Hepatocyte (in vitro differentiated cells): ENCODE measurements at regions not wholly inside any gene's neighbourhood (a gene's known extent, or its start where the extent isn't known, plus 50 kb on each side); places are given as distances from the start of the nearest gene placed in this dataset.

Experiments used
- DNase-seq: peaks from one replicate; pipeline ENCODE4 v3.0.0-alpha.2; 2016; ENCODE audit warnings: low spot score
- H2AFZ ChIP-seq: fragments of 200-600 bp; sonication (generic); 2 replicates; pipeline ENCODE4 v1.6.0; 2016; ENCODE audit warnings: antibody characterized with exemption, mild to moderate bottlenecking
- H3K27ac ChIP-seq: fragments of 200-600 bp; sonication (generic); 2 replicates; pipeline ENCODE4 v1.5.1; 2016; ENCODE audit warnings: mild to moderate bottlenecking
- H3K27me3 ChIP-seq: fragments of 200-600 bp; sonication (generic); 2 replicates; pipeline ENCODE4 v1.6.1; 2016
- H3K36me3 ChIP-seq: fragments of 200-600 bp; sonication (generic); replicated peaks from 2 replicates; pipeline ENCODE4 v1.5.1; 2016; ENCODE audit warnings: low read depth; ENCODE audit not compliant: insufficient read depth
- H3K4me1 ChIP-seq: fragments of 200-600 bp; sonication (generic); 2 replicates; pipeline ENCODE4 v1.5.1; 2016; ENCODE audit warnings: mild to moderate bottlenecking, moderate library complexity; ENCODE audit not compliant: insufficient read depth
- H3K4me2 ChIP-seq: fragments of 200-600 bp; sonication (generic); 2 replicates; pipeline ENCODE4 v1.6.0; 2016
- H3K4me3 ChIP-seq: fragments of 200-600 bp; sonication (generic); 2 replicates; pipeline ENCODE4 v1.5.1; 2016; ENCODE audit warnings: mild to moderate bottlenecking
- H3K79me2 ChIP-seq: fragments of 200-600 bp; sonication (generic); 2 replicates; pipeline ENCODE4 v1.6.0; 2017; ENCODE audit warnings: mild to moderate bottlenecking
- H3K9me2 ChIP-seq: fragments of 200-600 bp; sonication (generic); replicated peaks from 2 replicates; pipeline ENCODE4 v1.6.0; 2017; ENCODE audit warnings: mild to moderate bottlenecking; ENCODE audit not compliant: insufficient read depth
- H3K9me3 ChIP-seq: fragments of 200-600 bp; sonication (generic); 2 replicates; pipeline ENCODE4 v1.5.1; 2016; ENCODE audit warnings: low read depth, mild to moderate bottlenecking
- H4K20me1 ChIP-seq: fragments of 200-600 bp; sonication (generic); 2 replicates; pipeline ENCODE4 v1.6.0; 2016; ENCODE audit warnings: mild to moderate bottlenecking; ENCODE audit not compliant: insufficient read depth, poor library complexity, severe bottlenecking
- CTCF ChIP-seq: fragments of 200-600 bp; sonication (generic); IDR thresholded peaks from 2 replicates; pipeline ENCODE4 v1.5.1; 2016; ENCODE audit warnings: antibody characterized with exemption, mild to moderate bottlenecking; ENCODE audit not compliant: poor library complexity
- EZH2 ChIP-seq: fragments of 200-600 bp; sonication (generic); IDR thresholded peaks from 2 replicates; pipeline ENCODE4 v1.6.1; 2016; ENCODE audit warnings: antibody characterized with exemption, mild to moderate bottlenecking, borderline replicate concordance
- EZH2phosphoT487 ChIP-seq: fragments of 200-600 bp; sonication (generic); IDR thresholded peaks from one replicate; pipeline ENCODE4 v1.6.1; 2018; ENCODE audit warnings: antibody characterized with exemption, mild to moderate bottlenecking, low read depth, moderate library complexity; ENCODE audit not compliant: unreplicated experiment, severe bottlenecking
- WGBS: methylation state at CpG from one replicate; pipeline ENCODE4 v1.1.6; 2016; ENCODE audit warnings: low lambda C conversion rate; ENCODE audit errors: missing lambda C conversion rate; 5-methylcytosine and 5-hydroxymethylcytosine counted together

DNA sequence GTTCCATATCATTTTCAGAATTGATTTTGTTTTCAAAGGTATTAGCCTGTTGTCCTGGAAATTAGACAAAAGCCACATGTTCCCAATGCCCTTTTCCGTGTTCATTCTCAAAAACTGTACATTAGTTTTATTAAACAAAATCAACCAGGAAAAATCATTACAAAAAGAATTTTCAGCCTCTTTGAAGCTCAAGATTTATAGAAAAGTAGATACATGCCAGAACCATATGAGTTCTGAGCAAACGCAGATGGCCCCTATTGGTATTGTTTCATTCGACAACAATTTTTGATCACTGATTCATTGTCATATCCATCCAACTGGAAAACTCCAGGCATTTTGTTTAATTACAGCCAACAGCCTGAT is 148.5 kb upstream of the GRAMD2B start:
- H3K79me2 ChIP-seq, result no peaks in the 10 kb centered on the region
- TF ChIP-seq EZH2 (no peak), EZH2phosphoT487 (no peak), CTCF (no peak)

DNA sequence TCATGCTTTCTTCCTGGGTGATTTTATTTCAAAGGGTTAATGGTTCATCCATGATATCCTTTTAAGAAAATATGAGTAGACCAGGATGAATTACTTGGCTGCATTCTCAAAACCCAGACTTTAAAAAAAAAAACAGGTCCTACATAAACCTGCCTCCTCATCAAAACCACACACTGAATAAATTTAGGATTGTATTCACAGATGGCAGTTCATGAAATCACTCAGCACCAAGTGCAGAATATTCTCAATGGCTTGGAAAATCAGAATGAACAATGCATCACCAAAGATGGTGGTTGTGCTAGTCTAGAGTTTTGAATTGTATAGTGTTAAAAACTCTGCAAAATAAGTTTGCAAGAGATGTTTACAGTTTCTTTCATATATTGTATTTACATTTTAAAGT is 145.4 kb upstream of the GRAMD2B start:
- Histone ChIP-seq H3K27ac (no peak overlapping the region), H3K79me2 (no peaks in the 10 kb centered on the region), H3K9me3 (no peaks in the 10 kb centered on the region), H2AFZ (no peak overlapping the region), H3K9me2 (no peaks in the 10 kb centered on the region), H3K4me2 (no peak overlapping the region), H3K27me3 (no peaks in the 10 kb centered on the region), H3K4me1 (no peaks in the 10 kb centered on the region), H3K4me3 (no peak overlapping the region), H3K36me3 (no peaks in the 10 kb centered on the region), H4K20me1 (no peaks in the 10 kb centered on the region)
- TF ChIP-seq EZH2 (no peak), CTCF (no peak), EZH2phosphoT487 (no peak)
- no peak for DNase-seq

More for the DNA sequence above, 148.5 kb upstream of the GRAMD2B start:
- Histone ChIP-seq H3K4me2 (no peak overlapping the region), H3K27ac (no peak overlapping the region), H2AFZ (no peak overlapping the region), H3K9me3 (no peaks in the 10 kb centered on the region), H3K4me1 (no peaks in the 10 kb centered on the region), H3K36me3 (no peaks in the 10 kb centered on the region), H3K27me3 (no peaks in the 10 kb centered on the region), H3K4me3 (no peak overlapping the region), H3K9me2 (no peaks in the 10 kb centered on the region), H4K20me1 (no peaks in the 10 kb centered on the region)
- no peak for DNase-seq
- 63% methylated on average over 3 of the region's 3 CpGs for WGBS

DNA sequence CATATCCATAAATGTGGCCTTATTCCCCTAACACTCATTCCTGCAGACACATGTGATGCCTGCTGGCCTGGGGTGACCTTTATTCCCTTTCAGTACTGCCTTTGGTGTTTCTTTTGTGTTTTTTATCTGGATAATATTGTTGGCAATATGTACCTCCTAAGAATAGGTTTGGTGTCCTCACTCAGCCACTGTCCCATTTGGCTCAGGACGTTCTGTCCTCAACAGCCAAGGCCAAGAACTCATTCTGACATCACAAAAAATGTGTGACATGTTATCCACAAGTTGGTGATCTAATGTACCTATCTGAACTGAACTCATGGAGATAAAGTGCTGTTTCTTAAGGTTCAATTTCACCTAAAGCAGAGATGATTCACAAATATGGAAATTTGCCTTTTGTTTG is 142.9 kb upstream of the GRAMD2B start:
- 81% methylated on average over 1 of the region's 1 CpG for WGBS
- H3K27ac ChIP-seq, result no peak overlapping the region

More for the DNA sequence above, 142.9 kb upstream of the GRAMD2B start:
- H3K9me2 ChIP-seq, result no peaks in the 10 kb centered on the region
- TF ChIP-seq EZH2 (no peak), EZH2phosphoT487 (no peak), CTCF (no peak)
- H3K4me3 ChIP-seq, result no peak overlapping the region
- no peaks in the 10 kb centered on the region for H3K27me3 ChIP-seq
- no peaks in the 10 kb centered on the region for H3K79me2 ChIP-seq
- DNase-seq, result no peak
- H3K36me3 ChIP-seq, result no peaks in the 10 kb centered on the region
- H3K9me3 ChIP-seq, result no peaks in the 10 kb centered on the region
- H2AFZ ChIP-seq, result no peak overlapping the region
- H4K20me1 ChIP-seq, result no peaks in the 10 kb centered on the region
- H3K4me2 ChIP-seq, result no peak overlapping the region
- no peaks in the 10 kb centered on the region for H3K4me1 ChIP-seq
